Neuronal stem cell (in vitro differentiated cells): ENCODE measurements at regions not wholly inside any gene's neighbourhood (a gene's known extent, or its start where the extent isn't known, plus 50 kb on each side); places are given as distances from the start of the nearest gene placed in this dataset.

ENCODE experiments used
- DNase-seq: peaks from one replicate; pipeline ENCODE4 v3.0.0-alpha.2; 2013; ENCODE audit warnings: low spot score
- H2AFZ ChIP-seq: one replicate; pipeline ENCODE4 v1.6.1; 2013; ENCODE audit warnings: mild to moderate bottlenecking, low read length, inconsistent platforms
- H2AK5ac ChIP-seq: 2 replicates; pipeline ENCODE4 v1.6.1; 2013; ENCODE audit warnings: low read depth, mild to moderate bottlenecking, inconsistent platforms, low read length, moderate library complexity, mixed read lengths
- H2BK120ac ChIP-seq: 2 replicates; pipeline ENCODE4 v1.6.1; 2013; ENCODE audit warnings: low read depth, mild to moderate bottlenecking, inconsistent platforms, low read length, moderate library complexity, mixed read lengths
- H2BK12ac ChIP-seq: one replicate; pipeline ENCODE4 v1.6.1; 2013; ENCODE audit warnings: low read length, inconsistent platforms
- H2BK15ac ChIP-seq: 2 replicates; pipeline ENCODE4 v1.6.1; 2013; ENCODE audit warnings: mild to moderate bottlenecking, low read length, inconsistent platforms, mixed read lengths
- H2BK5ac ChIP-seq: one replicate; pipeline ENCODE4 v1.6.1; 2013; ENCODE audit warnings: inconsistent platforms, mild to moderate bottlenecking, low read length, moderate library complexity
- H3K14ac ChIP-seq: one replicate; pipeline ENCODE4 v1.6.1; 2013; ENCODE audit warnings: low read length, inconsistent platforms
- H3K18ac ChIP-seq: 2 replicates; pipeline ENCODE4 v1.6.1; 2013; ENCODE audit warnings: low read length, inconsistent platforms
- H3K23ac ChIP-seq: 2 replicates; pipeline ENCODE4 v1.6.1; 2013; ENCODE audit warnings: low read depth, mild to moderate bottlenecking, mixed read lengths, low read length, inconsistent platforms; ENCODE audit not compliant: poor library complexity
- H3K27ac ChIP-seq: replicated peaks from 3 replicates; pipeline ENCODE4 v1.5.1; 2013; ENCODE audit warnings: low read length, inconsistent platforms
- H3K27me3 ChIP-seq, 3 experiments: 2 replicates each; pipeline ENCODE4 v1.6.1; 2013; ENCODE audit warnings: low read length in 3 of 3, mild to moderate bottlenecking in 2 of 3, inconsistent platforms in 1 of 3, low read depth in 1 of 3, mixed read lengths in 1 of 3, moderate library complexity in 1 of 3; ENCODE audit not compliant: control insufficient read depth in 3 of 3, insufficient read depth in 3 of 3
- H3K36me3 ChIP-seq, 2 donors: replicated peaks in 1 of 2; 2 replicates each; pipeline ENCODE4 v1.6.1; 2013; ENCODE audit warnings: low read length in 2 of 2; ENCODE audit not compliant: control insufficient read depth in 2 of 2, insufficient read depth in 2 of 2
- H3K4ac ChIP-seq: 2 replicates; pipeline ENCODE4 v1.6.1; 2013; ENCODE audit warnings: inconsistent platforms, mild to moderate bottlenecking, low read length, moderate library complexity
- H3K4me1 ChIP-seq, 2 donors: 1 replicate in 1 of 2; 2 replicates in 1 of 2; pipeline ENCODE4 v1.6.1; 2013; ENCODE audit warnings: low read length in 2 of 2, low read depth in 1 of 2; ENCODE audit not compliant: control insufficient read depth in 2 of 2, insufficient read depth in 1 of 2
- H3K4me2 ChIP-seq: one replicate; pipeline ENCODE4 v1.6.1; 2013; ENCODE audit warnings: mild to moderate bottlenecking, low read length, inconsistent platforms; ENCODE audit not compliant: insufficient read depth, poor library complexity, severe bottlenecking
- H3K4me3 ChIP-seq, 2 donors: 2 replicates each; pipeline ENCODE4 v1.5.1; 2013; ENCODE audit warnings: low read length in 2 of 2, mild to moderate bottlenecking in 2 of 2, inconsistent platforms in 1 of 2, moderate library complexity in 1 of 2
- H3K79me1 ChIP-seq: one replicate; pipeline ENCODE4 v1.6.1; 2013; ENCODE audit warnings: low read depth, mild to moderate bottlenecking, inconsistent platforms, low read length, moderate library complexity
- H3K9ac ChIP-seq: one replicate; pipeline ENCODE4 v1.6.1; 2013; ENCODE audit warnings: mild to moderate bottlenecking, low read depth, low read length, inconsistent platforms; ENCODE audit not compliant: poor library complexity
- H3K9me3 ChIP-seq, 2 donors: replicated peaks in 1 of 2; 2 replicates each; pipeline versions ENCODE3 to v1.6.1; 2013; ENCODE audit warnings: low read length in 2 of 2, mild to moderate bottlenecking in 2 of 2, inconsistent platforms in 1 of 2, low read depth in 1 of 2, mixed read lengths in 1 of 2, moderate library complexity in 1 of 2; ENCODE audit not compliant: control insufficient read depth in 2 of 2, insufficient read depth in 1 of 2
- H4K8ac ChIP-seq: one replicate; pipeline ENCODE4 v1.6.1; 2013; ENCODE audit warnings: low read depth, mild to moderate bottlenecking, inconsistent platforms, low read length, moderate library complexity
- H4K91ac ChIP-seq: one replicate; pipeline ENCODE4 v1.6.1; 2013; ENCODE audit warnings: low read length, low read depth, mild to moderate bottlenecking, inconsistent platforms; ENCODE audit not compliant: poor library complexity
- WGBS, 2 donors: extraction: QIAGEN DNeasy Blood & Tissue Kit; methylation state at CpG; one replicate each; pipeline ENCODE4 v1.1.7; 2013; ENCODE audit warnings: missing lambda C conversion rate in 2 of 2, mixed read lengths in 1 of 2; ENCODE audit not compliant: insufficient read length in 2 of 2, insufficient replicate concordance in 1 of 2; ENCODE audit errors: extremely low coverage in 2 of 2; 5-methylcytosine and 5-hydroxymethylcytosine counted together

- no peak overlapping the region for H2AFZ ChIP-seq
- DNase-seq = no peak
- WGBS, 2 donors = no CpG with 5 or more reads among the region's 2 CpGs
These were observed 235.4 kb downstream of the RAB28 start for GRCh38 chr4:13248621-13249298.

GRCh38 chr4:13246107-13246506 lies 238.0 kb downstream of the RAB28 start:
- Histone ChIP-seq H2BK15ac (no peak overlapping the region), H3K23ac (no peak overlapping the region)
- no peak for DNase-seq

More at GRCh38 chr4:13248621-13249298, 235.4 kb downstream of the RAB28 start:
- peaks cover 3 to 14% of the 10 kb centered on the region in 2 donors for H3K4me1 ChIP-seq
- no peak overlapping the region for H3K4ac ChIP-seq
- no peak overlapping the region for H2BK5ac ChIP-seq
- no peak overlapping the region for H3K23ac ChIP-seq
- no peaks in the 10 kb centered on the region for H3K79me1 ChIP-seq
- no peak overlapping the region for H3K9ac ChIP-seq
- no peak overlapping the region for H4K8ac ChIP-seq
- H2BK15ac ChIP-seq = no peak overlapping the region
- no peaks in the 10 kb centered on the region for H3K27me3 ChIP-seq
- H2BK12ac ChIP-seq = no peak overlapping the region
- H3K27ac ChIP-seq = no peak overlapping the region
- H3K36me3 ChIP-seq = no peaks in the 10 kb centered on the region
- H2AK5ac ChIP-seq = no peak overlapping the region
- no peak overlapping the region for H3K4me2 ChIP-seq
- no peak overlapping the region for H3K18ac ChIP-seq
- no peak overlapping the region for H2BK120ac ChIP-seq
- H3K9me3 ChIP-seq = peaks cover 0 to 21% of the 10 kb centered on the region in 2 donors
- H4K91ac ChIP-seq = no peak overlapping the region
- no peak overlapping the region for H3K14ac ChIP-seq
- H3K4me3 ChIP-seq = no peak overlapping the region

GRCh38 chr4:13244444-13244843 lies 239.7 kb downstream of the RAB28 start:
- WGBS, 2 donors = no CpG with 5 or more reads among the region's 2 CpGs

More at GRCh38 chr4:13246107-13246506, 238.0 kb downstream of the RAB28 start:
- Histone ChIP-seq H3K9me3 (peaks cover 0 to 21% of the 10 kb centered on the region in 2 donors), H4K91ac (no peak overlapping the region), H3K9ac (no peak overlapping the region), H4K8ac (no peak overlapping the region), H2AFZ (no peak overlapping the region), H2AK5ac (no peak overlapping the region), H2BK12ac (no peak overlapping the region), H3K14ac (no peak overlapping the region), H3K36me3 (no peaks in the 10 kb centered on the region), H3K18ac (no peak overlapping the region), H3K4me2 (no peak overlapping the region), H3K79me1 (no peaks in the 10 kb centered on the region), H3K27ac (no peak overlapping the region), H3K4ac (no peak overlapping the region), H2BK120ac (no peak overlapping the region), H2BK5ac (no peak overlapping the region), H3K27me3 (no peaks in the 10 kb centered on the region), H3K4me1 (peaks cover 0 to 20% of the 10 kb centered on the region in 2 donors), H3K4me3 (no peak overlapping the region)
- no CpG with 5 or more reads among the region's 1 CpG for WGBS, 2 donors

GRCh38 chr4:13243152-13243551 lies 241.0 kb downstream of the RAB28 start:
- Histone ChIP-seq H3K79me1 (no peaks in the 10 kb centered on the region), H3K4me3 (no peak overlapping the region), H3K27me3 (no peaks in the 10 kb centered on the region), H4K8ac (no peak overlapping the region), H3K36me3 (no peaks in the 10 kb centered on the region), H2BK120ac (no peak overlapping the region), H3K4me1 (peaks cover 0 to 29% of the 10 kb centered on the region in 2 donors), H3K14ac (no peak overlapping the region), H3K23ac (no peak overlapping the region), H3K9ac (no peak overlapping the region), H3K4me2 (no peak overlapping the region), H3K9me3 (peaks cover 0 to 16% of the 10 kb centered on the region in 2 donors), H3K18ac (no peak overlapping the region), H2AK5ac (no peak overlapping the region), H2BK12ac (no peak overlapping the region), H4K91ac (no peak overlapping the region), H3K27ac (no peak overlapping the region), H2BK5ac (no peak overlapping the region), H2AFZ (peak overlapping the region; percentile 70), H2BK15ac (no peak overlapping the region), H3K4ac (no peak overlapping the region)
- no peak for DNase-seq

More at GRCh38 chr4:13244444-13244843, 239.7 kb downstream of the RAB28 start:
- Histone ChIP-seq H3K14ac (no peak overlapping the region), H3K4me2 (no peak overlapping the region), H3K18ac (no peak overlapping the region), H2BK12ac (no peak overlapping the region), H2BK15ac (no peak overlapping the region), H4K8ac (no peak overlapping the region), H3K79me1 (no peaks in the 10 kb centered on the region), H4K91ac (no peak overlapping the region), H2BK5ac (no peak overlapping the region), H3K27ac (no peak overlapping the region), H3K9me3 (peaks cover 0 to 21% of the 10 kb centered on the region in 2 donors), H3K9ac (no peak overlapping the region), H2AFZ (peak overlapping the region; percentile 70), H3K36me3 (no peaks in the 10 kb centered on the region), H3K4me1 (peaks cover 0 to 29% of the 10 kb centered on the region in 2 donors), H3K27me3 (no peaks in the 10 kb centered on the region), H2AK5ac (no peak overlapping the region), H3K4me3 (no peak overlapping the region), H3K23ac (no peak overlapping the region), H2BK120ac (no peak overlapping the region), H3K4ac (no peak overlapping the region)
- DNase-seq = no peak
